ENCODE measurements at regions not wholly inside any gene's neighbourhood (a gene's known extent, or its start where the extent isn't known, plus 50 kb on each side); places are given as distances from the start of the nearest gene placed in this dataset.

GRCh38 chr5:175015028-175015685 lies 290.8 kb downstream of the MSX2 start:
- Histone ChIP-seq H3K36me3 (ENCODE audit: control insufficient read depth in 2 of 2, insufficient read depth in 2 of 2, low read length in 2 of 2) (no peaks in the 10 kb centered on the region), H3K9me3 (ENCODE audit: control insufficient read depth in 2 of 2, low read length in 2 of 2) (peaks cover 0 to 4% of the 10 kb centered on the region in 2 donors), H3K9ac (ENCODE audit: low read length in 2 of 2) (no peak overlapping the region), H3K27me3 (ENCODE audit: control insufficient read depth in 1 of 2, insufficient read depth in 2 of 2, low read length in 2 of 2) (peaks cover 0 to 3% of the 10 kb centered on the region in 2 donors), H3K27ac (ENCODE audit: low read length) (no peak overlapping the region), H3K4me3 (ENCODE audit: low read length in 2 of 2) (no peak overlapping the region), H3K4me1 (ENCODE audit: control insufficient read depth, insufficient read depth, low read length) (no peaks in the 10 kb centered on the region)

- no peak overlapping the region for H3K9ac ChIP-seq (ENCODE audit: low read length in 2 of 2)
- no peak overlapping the region for H3K4me3 ChIP-seq (ENCODE audit: low read length in 2 of 2)
- no peaks in the 10 kb centered on the region for H3K36me3 ChIP-seq (ENCODE audit: control insufficient read depth in 2 of 2, insufficient read depth in 2 of 2, low read length in 2 of 2)
- no peaks in the 10 kb centered on the region for H3K4me1 ChIP-seq (ENCODE audit: control insufficient read depth, insufficient read depth, low read length)
- H3K9me3 ChIP-seq (ENCODE audit: control insufficient read depth in 2 of 2, low read length in 2 of 2): peaks cover 0 to 9% of the 10 kb centered on the region in 2 donors
- H3K27ac ChIP-seq (ENCODE audit: low read length): no peak overlapping the region
- peaks cover 0 to 3% of the 10 kb centered on the region in 2 donors for H3K27me3 ChIP-seq (ENCODE audit: control insufficient read depth in 1 of 2, insufficient read depth in 2 of 2, low read length in 2 of 2)
Measured at GRCh38 chr5:175013251-175013650, 288.9 kb downstream of the MSX2 start.

- no peaks in the 10 kb centered on the region for H3K36me3 ChIP-seq (ENCODE audit: control insufficient read depth in 2 of 2, insufficient read depth in 2 of 2, low read length in 2 of 2)
- H3K4me1 ChIP-seq (ENCODE audit: control insufficient read depth, insufficient read depth, low read length): no peaks in the 10 kb centered on the region
- H3K9ac ChIP-seq (ENCODE audit: low read length in 2 of 2): no peak overlapping the region
- H3K27me3 ChIP-seq (ENCODE audit: control insufficient read depth in 1 of 2, insufficient read depth in 2 of 2, low read length in 2 of 2): peaks cover 0 to 3% of the 10 kb centered on the region in 2 donors
- H3K9me3 ChIP-seq (ENCODE audit: control insufficient read depth in 2 of 2, low read length in 2 of 2): peaks cover 0 to 9% of the 10 kb centered on the region in 2 donors
- H3K4me3 ChIP-seq (ENCODE audit: low read length in 2 of 2): no peak overlapping the region
- H3K27ac ChIP-seq (ENCODE audit: low read length): no peak overlapping the region
Measured at GRCh38 chr5:175012267-175012666, 287.9 kb downstream of the MSX2 start.

- H3K9me3 ChIP-seq (ENCODE audit: control insufficient read depth in 2 of 2, low read length in 2 of 2): peaks cover under 1 to 3% of the 10 kb centered on the region in 2 donors
- H3K4me1 ChIP-seq (ENCODE audit: control insufficient read depth, insufficient read depth, low read length): no peaks in the 10 kb centered on the region
- H3K4me3 ChIP-seq (ENCODE audit: low read length in 2 of 2): no peak overlapping the region
- H3K27me3 ChIP-seq (ENCODE audit: control insufficient read depth in 1 of 2, insufficient read depth in 2 of 2, low read length in 2 of 2): no peaks in the 10 kb centered on the region
- H3K27ac ChIP-seq (ENCODE audit: low read length): no peak overlapping the region
- H3K9ac ChIP-seq (ENCODE audit: low read length in 2 of 2): no peak overlapping the region
- no peaks in the 10 kb centered on the region for H3K36me3 ChIP-seq (ENCODE audit: control insufficient read depth in 2 of 2, insufficient read depth in 2 of 2, low read length in 2 of 2)
Measured at GRCh38 chr5:175003531-175003930, 279.1 kb downstream of the MSX2 start.

- H3K27me3 ChIP-seq (ENCODE audit: control insufficient read depth in 1 of 2, insufficient read depth in 2 of 2, low read length in 2 of 2): no peaks in the 10 kb centered on the region
- no peaks in the 10 kb centered on the region for H3K4me1 ChIP-seq (ENCODE audit: control insufficient read depth, insufficient read depth, low read length)
Measured at GRCh38 chr5:175001876-175002645, 277.7 kb downstream of the MSX2 start.

GRCh38 chr5:175001311-175001710 lies 276.9 kb downstream of the MSX2 start:
- no peaks in the 10 kb centered on the region for H3K27me3 ChIP-seq (ENCODE audit: control insufficient read depth in 1 of 2, insufficient read depth in 2 of 2, low read length in 2 of 2)
- H3K27ac ChIP-seq (ENCODE audit: low read length): no peak overlapping the region
- H3K9me3 ChIP-seq (ENCODE audit: control insufficient read depth in 2 of 2, low read length in 2 of 2): peaks cover 5 to 6% of the 10 kb centered on the region in 2 donors

More at GRCh38 chr5:175001876-175002645, 277.7 kb downstream of the MSX2 start:
- no peak overlapping the region for H3K27ac ChIP-seq (ENCODE audit: low read length)
- H3K9me3 ChIP-seq (ENCODE audit: control insufficient read depth in 2 of 2, low read length in 2 of 2): peaks cover 5 to 6% of the 10 kb centered on the region in 2 donors
- no peak overlapping the region for H3K4me3 ChIP-seq (ENCODE audit: low read length in 2 of 2)
- no peaks in the 10 kb centered on the region for H3K36me3 ChIP-seq (ENCODE audit: control insufficient read depth in 2 of 2, insufficient read depth in 2 of 2, low read length in 2 of 2)
- H3K9ac ChIP-seq (ENCODE audit: low read length in 2 of 2): no peak overlapping the region

GRCh38 chr5:174999581-174999980 lies 275.2 kb downstream of the MSX2 start:
- H3K27ac ChIP-seq (ENCODE audit: low read length): no peak overlapping the region
- H3K27me3 ChIP-seq (ENCODE audit: control insufficient read depth in 1 of 2, insufficient read depth in 2 of 2, low read length in 2 of 2): no peaks in the 10 kb centered on the region
- H3K9me3 ChIP-seq (ENCODE audit: control insufficient read depth in 2 of 2, low read length in 2 of 2): peaks cover 5 to 6% of the 10 kb centered on the region in 2 donors
- H3K36me3 ChIP-seq (ENCODE audit: control insufficient read depth in 2 of 2, insufficient read depth in 2 of 2, low read length in 2 of 2): no peaks in the 10 kb centered on the region
- H3K4me3 ChIP-seq (ENCODE audit: low read length in 2 of 2): no peak overlapping the region
- no peaks in the 10 kb centered on the region for H3K4me1 ChIP-seq (ENCODE audit: control insufficient read depth, insufficient read depth, low read length)
- no peak overlapping the region for H3K9ac ChIP-seq (ENCODE audit: low read length in 2 of 2)

More at GRCh38 chr5:175001311-175001710, 276.9 kb downstream of the MSX2 start:
- no peaks in the 10 kb centered on the region for H3K4me1 ChIP-seq (ENCODE audit: control insufficient read depth, insufficient read depth, low read length)
- H3K9ac ChIP-seq (ENCODE audit: low read length in 2 of 2): no peak overlapping the region
- H3K4me3 ChIP-seq (ENCODE audit: low read length in 2 of 2): no peak overlapping the region
- no peaks in the 10 kb centered on the region for H3K36me3 ChIP-seq (ENCODE audit: control insufficient read depth in 2 of 2, insufficient read depth in 2 of 2, low read length in 2 of 2)

- no peak overlapping the region for H3K4me3 ChIP-seq (ENCODE audit: low read length in 2 of 2)
- peaks cover 5 to 6% of the 10 kb centered on the region in 2 donors for H3K9me3 ChIP-seq (ENCODE audit: control insufficient read depth in 2 of 2, low read length in 2 of 2)
- no peak overlapping the region for H3K9ac ChIP-seq (ENCODE audit: low read length in 2 of 2)
- H3K36me3 ChIP-seq (ENCODE audit: control insufficient read depth in 2 of 2, insufficient read depth in 2 of 2, low read length in 2 of 2): no peaks in the 10 kb centered on the region
- H3K27me3 ChIP-seq (ENCODE audit: control insufficient read depth in 1 of 2, insufficient read depth in 2 of 2, low read length in 2 of 2): no peaks in the 10 kb centered on the region
- no peak overlapping the region for H3K27ac ChIP-seq (ENCODE audit: low read length)
- no peaks in the 10 kb centered on the region for H3K4me1 ChIP-seq (ENCODE audit: control insufficient read depth, insufficient read depth, low read length)
Measured at GRCh38 chr5:174998131-174998730, 273.8 kb downstream of the MSX2 start.

GRCh38 chr5:174997688-174998087 lies 273.3 kb downstream of the MSX2 start:
- H3K36me3 ChIP-seq (ENCODE audit: control insufficient read depth in 2 of 2, insufficient read depth in 2 of 2, low read length in 2 of 2): no peaks in the 10 kb centered on the region
- H3K4me3 ChIP-seq (ENCODE audit: low read length in 2 of 2): no peak overlapping the region
- H3K27ac ChIP-seq (ENCODE audit: low read length): no peak overlapping the region
- no peaks in the 10 kb centered on the region for H3K27me3 ChIP-seq (ENCODE audit: control insufficient read depth in 1 of 2, insufficient read depth in 2 of 2, low read length in 2 of 2)
- no peak overlapping the region for H3K9ac ChIP-seq (ENCODE audit: low read length in 2 of 2)
- no peaks in the 10 kb centered on the region for H3K4me1 ChIP-seq (ENCODE audit: control insufficient read depth, insufficient read depth, low read length)
- H3K9me3 ChIP-seq (ENCODE audit: control insufficient read depth in 2 of 2, low read length in 2 of 2): peaks cover 5 to 6% of the 10 kb centered on the region in 2 donors

GRCh38 chr5:174996941-174997340 lies 272.6 kb downstream of the MSX2 start:
- Histone ChIP-seq H3K4me3 (ENCODE audit: low read length in 2 of 2) (no peak overlapping the region), H3K9ac (ENCODE audit: low read length in 2 of 2) (no peak overlapping the region), H3K9me3 (ENCODE audit: control insufficient read depth in 2 of 2, low read length in 2 of 2) (peaks cover 5 to 6% of the 10 kb centered on the region in 2 donors), H3K4me1 (ENCODE audit: control insufficient read depth, insufficient read depth, low read length) (no peaks in the 10 kb centered on the region), H3K27me3 (ENCODE audit: control insufficient read depth in 1 of 2, insufficient read depth in 2 of 2, low read length in 2 of 2) (no peaks in the 10 kb centered on the region), H3K27ac (ENCODE audit: low read length) (no peak overlapping the region), H3K36me3 (ENCODE audit: control insufficient read depth in 2 of 2, insufficient read depth in 2 of 2, low read length in 2 of 2) (no peaks in the 10 kb centered on the region)

Measured in stomach smooth muscle (tissue), 2 donors.